CD4-positive, alpha-beta memory T cell (primary cell): ENCODE measurements at regions not wholly inside any gene's neighbourhood (a gene's known extent, or its start where the extent isn't known, plus 50 kb on each side); places are given as distances from the start of the nearest gene placed in this dataset.

Source experiments
- CTCF ChIA-PET: fragments of 350-600 bp; sonication (Branson Sonifier 250); formaldehyde crosslinking; loops from one replicate; lab custom pipeline; 2021; ENCODE audit warnings: inconsistent platforms; ENCODE audit not compliant: partially characterized antibody; lab: Charles Lee
- POLR2A ChIA-PET: fragments of 350-600 bp; sonication (Branson Sonifier 250); formaldehyde crosslinking; loops from one replicate; lab custom pipeline; 2021; ENCODE audit not compliant: partially characterized antibody; lab: Charles Lee
- DNase-seq, 5 donors: peaks; one replicate each; pipeline versions ENCODE4 v3.0.0 to v3.0.0-alpha.2; 2020 to 2022; ENCODE audit warnings: mixed read lengths in 1 of 5
- H3K27ac ChIP-seq: one replicate; pipeline ENCODE4 v1.7.0; 2013; ENCODE audit warnings: low read depth, low read length
- H3K27me3 ChIP-seq: 2 replicates; pipeline ENCODE4 v1.7.0; 2013; ENCODE audit warnings: mild to moderate bottlenecking, low read length, moderate library complexity; ENCODE audit not compliant: insufficient read depth
- H3K36me3 ChIP-seq: 2 replicates; pipeline ENCODE4 v1.7.0; 2013; ENCODE audit warnings: mild to moderate bottlenecking, low read length, moderate library complexity; ENCODE audit not compliant: insufficient read depth
- H3K4me1 ChIP-seq: 2 replicates; pipeline ENCODE4 v1.7.0; 2013; ENCODE audit warnings: mild to moderate bottlenecking, low read length, moderate library complexity; ENCODE audit not compliant: insufficient read depth
- H3K4me3 ChIP-seq, 2 donors: one replicate each; pipeline ENCODE4 v1.7.0; 2013; ENCODE audit warnings: low read length in 2 of 2, mild to moderate bottlenecking in 1 of 2
- H3K9me3 ChIP-seq, 2 donors: one replicate each; pipeline ENCODE4 v1.7.0; 2013; ENCODE audit warnings: low read length in 2 of 2, control low read depth in 1 of 2; ENCODE audit not compliant: control insufficient read depth in 1 of 2
- H3K27ac Mint-ChIP-seq, 7 donors: one replicate each; pipeline ENCODE4 v1.8.0; 2020 to 2021; ENCODE audit warnings: mixed read lengths in 7 of 7, mild to moderate bottlenecking in 6 of 7, inconsistent platforms in 3 of 7, moderate library complexity in 3 of 7
- H3K27me3 Mint-ChIP-seq, 2 donors: one replicate each; pipeline ENCODE4 v1.8.0; 2020 to 2021; ENCODE audit warnings: mixed read lengths in 2 of 2
- H3K36me3 Mint-ChIP-seq, 2 donors: one replicate each; pipeline ENCODE4 v1.8.0; 2020 to 2021; ENCODE audit warnings: mixed read lengths in 2 of 2, inconsistent platforms in 1 of 2, mild to moderate bottlenecking in 1 of 2
- H3K4me1 Mint-ChIP-seq, 4 donors: one replicate each; pipeline ENCODE4 v1.8.0; 2020 to 2021; ENCODE audit warnings: mixed read lengths in 4 of 4, mild to moderate bottlenecking in 1 of 4
- H3K4me3 Mint-ChIP-seq, 8 donors: one replicate each; pipeline ENCODE4 v1.8.0; 2020 to 2021; ENCODE audit warnings: mixed read lengths in 8 of 8, mild to moderate bottlenecking in 7 of 8, moderate library complexity in 6 of 8, inconsistent platforms in 3 of 8
- H3K9me3 Mint-ChIP-seq, 8 donors: one replicate each; pipeline ENCODE4 v1.8.0; 2020 to 2021; ENCODE audit warnings: mixed read lengths in 8 of 8, mild to moderate bottlenecking in 5 of 8, inconsistent platforms in 3 of 8, moderate library complexity in 1 of 8
- intact Hi-C: fragments of 100-400 bp; cut with micrococcal nuclease; formaldehyde crosslinking; loops from one replicate; pipeline ENCODE4 v1.15.1; 2023

GRCh38 chrX:7285765-7286164 is 137.8 kb upstream of the PUDP start:
- H3K4me3 Mint-ChIP-seq = no peak overlapping the region
- intact Hi-C loops = no loop called here
- H3K36me3 Mint-ChIP-seq = no peaks in the 10 kb centered on the region
- H3K27me3 Mint-ChIP-seq = no peaks in the 10 kb centered on the region
- H3K27me3 ChIP-seq = no peaks in the 10 kb centered on the region
- no peaks in the 10 kb centered on the region for H3K9me3 Mint-ChIP-seq
- H3K27ac ChIP-seq = no peak overlapping the region
- no peaks in the 10 kb centered on the region for H3K4me1 ChIP-seq
- ChIA-PET CTCF (no interaction called here), POLR2A (no interaction called here)
- H3K9me3 ChIP-seq = no peaks in the 10 kb centered on the region
- no peaks in the 10 kb centered on the region for H3K4me1 Mint-ChIP-seq
- H3K36me3 ChIP-seq = no peaks in the 10 kb centered on the region
- no peak overlapping the region for H3K27ac Mint-ChIP-seq
- H3K4me3 ChIP-seq = no peak overlapping the region
- DNase-seq = no peak

GRCh38 chrX:7283741-7284140 is 135.8 kb upstream of the PUDP start:
- peaks cover 0 to 5% of the 10 kb centered on the region in 2 donors for H3K36me3 Mint-ChIP-seq
- CTCF ChIA-PET = no interaction called here

GRCh38 chrX:7280520-7280919 is 132.6 kb upstream of the PUDP start:
- CTCF ChIA-PET = no interaction called here
- H3K27me3 Mint-ChIP-seq = no peaks in the 10 kb centered on the region
- intact Hi-C loops = no loop called here

More at GRCh38 chrX:7283741-7284140, 135.8 kb upstream of the PUDP start:
- Mint-ChIP-seq H3K27me3 (no peaks in the 10 kb centered on the region), H3K9me3 (no peaks in the 10 kb centered on the region), H3K27ac (no peak overlapping the region), H3K4me1 (no peaks in the 10 kb centered on the region), H3K4me3 (no peak overlapping the region)
- no peak for DNase-seq
- Histone ChIP-seq H3K27me3 (no peaks in the 10 kb centered on the region), H3K9me3 (no peaks in the 10 kb centered on the region), H3K27ac (no peak overlapping the region), H3K4me1 (no peaks in the 10 kb centered on the region), H3K36me3 (no peaks in the 10 kb centered on the region), H3K4me3 (no peak overlapping the region)
- POLR2A ChIA-PET = no interaction called here
- intact Hi-C loops = no loop called here

GRCh38 chrX:7272346-7272745 is 124.4 kb upstream of the PUDP start:
- Mint-ChIP-seq H3K4me1 (no peaks in the 10 kb centered on the region), H3K36me3 (peaks cover 1 to 6% of the 10 kb centered on the region in 2 donors), H3K27me3 (no peaks in the 10 kb centered on the region), H3K4me3 (no peak overlapping the region), H3K27ac (no peak overlapping the region), H3K9me3 (no peaks in the 10 kb centered on the region)
- Histone ChIP-seq H3K4me3 (no peak overlapping the region), H3K36me3 (no peaks in the 10 kb centered on the region), H3K27me3 (no peaks in the 10 kb centered on the region), H3K4me1 (no peaks in the 10 kb centered on the region), H3K9me3 (no peaks in the 10 kb centered on the region), H3K27ac (no peak overlapping the region)
- ChIA-PET CTCF (no interaction called here), POLR2A (no interaction called here)
- no peak for DNase-seq
- intact Hi-C loops = no loop called here

More at GRCh38 chrX:7280520-7280919, 132.6 kb upstream of the PUDP start:
- H3K4me3 ChIP-seq = no peak overlapping the region
- Mint-ChIP-seq H3K36me3 (peaks cover 1 to 11% of the 10 kb centered on the region in 2 donors), H3K4me3 (no peak overlapping the region), H3K4me1 (no peaks in the 10 kb centered on the region), H3K27ac (no peak overlapping the region), H3K9me3 (no peaks in the 10 kb centered on the region)
- H3K4me1 ChIP-seq = no peaks in the 10 kb centered on the region
- POLR2A ChIA-PET = no interaction called here
- no peak for DNase-seq
- no peaks in the 10 kb centered on the region for H3K36me3 ChIP-seq
- H3K27me3 ChIP-seq = no peaks in the 10 kb centered on the region
- no peaks in the 10 kb centered on the region for H3K9me3 ChIP-seq
- H3K27ac ChIP-seq = no peak overlapping the region

- Histone ChIP-seq H3K36me3 (no peaks in the 10 kb centered on the region), H3K4me1 (no peaks in the 10 kb centered on the region), H3K27me3 (no peaks in the 10 kb centered on the region), H3K9me3 (no peaks in the 10 kb centered on the region), H3K27ac (no peak overlapping the region), H3K4me3 (no peak overlapping the region)
- Mint-ChIP-seq H3K36me3 (no peaks in the 10 kb centered on the region), H3K4me3 (no peak overlapping the region), H3K27ac (no peak overlapping the region), H3K9me3 (no peaks in the 10 kb centered on the region), H3K27me3 (no peaks in the 10 kb centered on the region), H3K4me1 (no peaks in the 10 kb centered on the region)
- no peak for DNase-seq
- intact Hi-C loops = no loop called here
- CTCF ChIA-PET = no interaction called here
- POLR2A ChIA-PET = no interaction called here
Measured at GRCh38 chrX:7270933-7271332, 123.0 kb upstream of the PUDP start.

- DNase-seq = no peak
Measured at GRCh38 chrX:7269991-7270390, 122.0 kb upstream of the PUDP start.

GRCh38 chrX:7269589-7269988 is 121.6 kb upstream of the PUDP start:
- CTCF ChIA-PET = no interaction called here
- H3K27me3 Mint-ChIP-seq = no peaks in the 10 kb centered on the region
- Histone ChIP-seq H3K27ac (no peak overlapping the region), H3K4me1 (no peaks in the 10 kb centered on the region), H3K4me3 (no peak overlapping the region), H3K27me3 (no peaks in the 10 kb centered on the region), H3K36me3 (no peaks in the 10 kb centered on the region), H3K9me3 (no peaks in the 10 kb centered on the region)
- POLR2A ChIA-PET = no interaction called here
- intact Hi-C loops = no loop called here
- no peak overlapping the region for H3K27ac Mint-ChIP-seq
- no peak for DNase-seq
- H3K4me1 Mint-ChIP-seq = no peaks in the 10 kb centered on the region
- H3K9me3 Mint-ChIP-seq = no peaks in the 10 kb centered on the region
- no peaks in the 10 kb centered on the region for H3K36me3 Mint-ChIP-seq
- no peak overlapping the region for H3K4me3 Mint-ChIP-seq

More at GRCh38 chrX:7269991-7270390, 122.0 kb upstream of the PUDP start:
- H3K4me1 Mint-ChIP-seq = no peaks in the 10 kb centered on the region
- Histone ChIP-seq H3K9me3 (no peaks in the 10 kb centered on the region), H3K4me1 (no peaks in the 10 kb centered on the region), H3K27ac (no peak overlapping the region), H3K4me3 (no peak overlapping the region), H3K27me3 (no peaks in the 10 kb centered on the region), H3K36me3 (no peaks in the 10 kb centered on the region)
- no peaks in the 10 kb centered on the region for H3K36me3 Mint-ChIP-seq
- H3K4me3 Mint-ChIP-seq = no peak overlapping the region
- intact Hi-C loops = no loop called here
- CTCF ChIA-PET = no interaction called here
- peak overlapping the region in 1 of 7 donors; percentile 8 for H3K27ac Mint-ChIP-seq
- no peaks in the 10 kb centered on the region for H3K27me3 Mint-ChIP-seq
- no peaks in the 10 kb centered on the region for H3K9me3 Mint-ChIP-seq
- POLR2A ChIA-PET = no interaction called here

GRCh38 chrX:7266288-7266687 is 118.3 kb upstream of the PUDP start:
- ChIA-PET POLR2A (no interaction called here), CTCF (no interaction called here)
- Histone ChIP-seq H3K27me3 (no peaks in the 10 kb centered on the region), H3K4me1 (no peaks in the 10 kb centered on the region), H3K9me3 (no peaks in the 10 kb centered on the region), H3K36me3 (no peaks in the 10 kb centered on the region), H3K4me3 (no peak overlapping the region), H3K27ac (no peak overlapping the region)
- Mint-ChIP-seq H3K36me3 (peaks cover 6 to 10% of the 10 kb centered on the region in 2 donors), H3K4me1 (no peaks in the 10 kb centered on the region), H3K4me3 (no peak overlapping the region), H3K9me3 (no peaks in the 10 kb centered on the region), H3K27me3 (no peaks in the 10 kb centered on the region), H3K27ac (no peak overlapping the region)
- DNase-seq = no peak
- intact Hi-C loops = no loop called here
